ENCODE measurements at regions not wholly inside any gene's neighbourhood (a gene's known extent, or its start where the extent isn't known, plus 50 kb on each side); places are given as distances from the start of the nearest gene placed in this dataset.
"Not testable (repeated sequence)": the region's sequence is repeated elsewhere in the genome, so short reads cannot be mapped to it uniquely, and the experiment has no call there.

- Histone ChIP-seq H2AFZ (ENCODE audit: low read length) (no peak overlapping the region), H3K27ac (ENCODE audit: low read depth, low read length, poor library complexity, severe bottlenecking) (no peak overlapping the region)
Measured at GRCh38 chr4:26196567-26196966, 124.2 kb upstream of the RBPJ start.

DNA sequence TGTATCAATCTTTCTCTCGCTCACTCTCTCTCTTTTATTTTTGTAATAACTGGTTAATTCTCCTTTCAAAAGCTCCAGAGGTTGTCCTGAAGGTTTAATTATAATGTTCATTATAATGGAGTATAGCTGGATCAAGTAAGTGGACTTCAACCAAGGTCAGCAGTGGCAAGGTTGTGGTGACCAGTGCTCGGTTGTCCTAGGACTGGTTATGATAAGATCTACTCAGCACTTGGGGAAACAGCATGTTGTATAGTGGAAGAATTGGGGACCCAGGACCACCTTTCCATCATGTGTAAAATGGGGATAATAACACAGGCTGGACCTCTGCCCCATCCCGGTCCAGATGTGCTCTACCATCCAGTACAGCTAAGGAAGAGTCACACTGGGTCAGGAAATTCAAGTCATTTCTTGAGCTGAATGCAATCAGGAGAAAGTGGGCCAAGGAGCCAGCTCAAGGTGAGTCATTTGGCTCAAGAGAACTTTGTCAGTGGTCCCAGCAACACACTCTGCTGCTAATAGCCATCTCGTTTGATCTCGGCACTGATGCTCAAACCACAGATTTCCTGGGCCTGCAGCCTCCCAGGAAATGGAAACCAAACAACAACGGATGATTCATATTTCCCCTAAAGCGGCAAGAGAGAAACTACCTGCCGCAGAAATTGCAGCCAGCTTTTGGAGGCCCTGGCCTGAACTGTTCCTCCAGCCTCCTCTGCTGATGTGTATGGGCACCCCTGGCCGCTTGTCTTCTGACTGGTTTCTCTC is 123.6 kb upstream of the RBPJ start:
- no peak overlapping the region for H3K27ac ChIP-seq (ENCODE audit: low read depth, low read length, poor library complexity, severe bottlenecking)
- H3K79me2 ChIP-seq (ENCODE audit: insufficient read depth, low read length): no peaks in the 10 kb centered on the region
- H3K4me3 ChIP-seq (ENCODE audit: low read depth, low read length, poor library complexity, severe bottlenecking): no peak overlapping the region
- H3F3A ChIP-seq (ENCODE audit: insufficient read depth, low read length): no peaks in the 10 kb centered on the region
- no peaks in the 10 kb centered on the region for H3K4me1 ChIP-seq (ENCODE audit: insufficient read depth, low read length, severe bottlenecking)
- H3K36me3 ChIP-seq (ENCODE audit: insufficient read depth, low read length): no peaks in the 10 kb centered on the region
- no peak overlapping the region for H3K9ac ChIP-seq (ENCODE audit: low read length)
- H3K27me3 ChIP-seq (ENCODE audit: insufficient read depth, low read length): no peaks in the 10 kb centered on the region
- no peaks in the 10 kb centered on the region for H3K9me3 ChIP-seq (ENCODE audit: low read length)
- no peak overlapping the region for H2AFZ ChIP-seq (ENCODE audit: low read length)
- H4K20me1 ChIP-seq (ENCODE audit: insufficient read depth, low read length): no peaks in the 10 kb centered on the region
- TF ChIP-seq EZH2 (IDR thresholded peaks at IDR 0.05; ENCODE audit: borderline replicate concordance, low read length) (no peak), CTCF (IDR thresholded peaks at IDR 0.05; ENCODE audit: low read length) (no peak)
- no peak overlapping the region for H3K4me2 ChIP-seq (ENCODE audit: low read length)
- H3K9me2 ChIP-seq (ENCODE audit: low read depth, low read length): no peaks in the 10 kb centered on the region

More at GRCh38 chr4:26196567-26196966, 124.2 kb upstream of the RBPJ start:
- Histone ChIP-seq H3F3A (ENCODE audit: insufficient read depth, low read length) (no peaks in the 10 kb centered on the region), H3K9ac (ENCODE audit: low read length) (no peak overlapping the region), H3K4me1 (ENCODE audit: insufficient read depth, low read length, severe bottlenecking) (no peaks in the 10 kb centered on the region), H3K9me3 (ENCODE audit: low read length) (no peaks in the 10 kb centered on the region), H3K79me2 (ENCODE audit: insufficient read depth, low read length) (no peaks in the 10 kb centered on the region), H4K20me1 (ENCODE audit: insufficient read depth, low read length) (no peaks in the 10 kb centered on the region), H3K27me3 (ENCODE audit: insufficient read depth, low read length) (no peaks in the 10 kb centered on the region), H3K36me3 (ENCODE audit: insufficient read depth, low read length) (no peaks in the 10 kb centered on the region), H3K4me2 (ENCODE audit: low read length) (no peak overlapping the region), H3K4me3 (ENCODE audit: low read depth, low read length, poor library complexity, severe bottlenecking) (no peak overlapping the region), H3K9me2 (ENCODE audit: low read depth, low read length) (no peaks in the 10 kb centered on the region)
- TF ChIP-seq EZH2 (IDR thresholded peaks at IDR 0.05; ENCODE audit: borderline replicate concordance, low read length): no peak
- TF ChIP-seq CTCF (IDR thresholded peaks at IDR 0.05; ENCODE audit: low read length): no peak

- H3F3A ChIP-seq (ENCODE audit: insufficient read depth, low read length); H3K4me3 ChIP-seq (ENCODE audit: low read depth, low read length, poor library complexity, severe bottlenecking); H3K36me3 ChIP-seq (ENCODE audit: insufficient read depth, low read length); H3K9me2 ChIP-seq (ENCODE audit: low read depth, low read length); H3K4me2 ChIP-seq (ENCODE audit: low read length); H4K20me1 ChIP-seq (ENCODE audit: insufficient read depth, low read length); H3K9me3 ChIP-seq (ENCODE audit: low read length); H3K9ac ChIP-seq (ENCODE audit: low read length); H3K27ac ChIP-seq (ENCODE audit: low read depth, low read length, poor library complexity, severe bottlenecking); H3K4me1 ChIP-seq (ENCODE audit: insufficient read depth, low read length, severe bottlenecking); H2AFZ ChIP-seq (ENCODE audit: low read length); H3K79me2 ChIP-seq (ENCODE audit: insufficient read depth, low read length); H3K27me3 ChIP-seq (ENCODE audit: insufficient read depth, low read length): not testable (repeated sequence)
Measured at GRCh38 chr4:26198931-26199330, 121.9 kb upstream of the RBPJ start.

- H3K4me2 ChIP-seq (ENCODE audit: low read length): no peak overlapping the region
- H3K4me3 ChIP-seq (ENCODE audit: low read depth, low read length, poor library complexity, severe bottlenecking): no peak overlapping the region
- TF ChIP-seq EZH2 (IDR thresholded peaks at IDR 0.05; ENCODE audit: borderline replicate concordance, low read length) (no peak), CTCF (IDR thresholded peaks at IDR 0.05; ENCODE audit: low read length) (no peak)
- H3K27ac ChIP-seq (ENCODE audit: low read depth, low read length, poor library complexity, severe bottlenecking): no peak overlapping the region
- H3K9ac ChIP-seq (ENCODE audit: low read length): no peak overlapping the region
- H2AFZ ChIP-seq (ENCODE audit: low read length): no peak overlapping the region
- no peaks in the 10 kb centered on the region for H3K36me3 ChIP-seq (ENCODE audit: insufficient read depth, low read length)
- no peaks in the 10 kb centered on the region for H3K9me2 ChIP-seq (ENCODE audit: low read depth, low read length)
- no peaks in the 10 kb centered on the region for H3K27me3 ChIP-seq (ENCODE audit: insufficient read depth, low read length)
- H3K4me1 ChIP-seq (ENCODE audit: insufficient read depth, low read length, severe bottlenecking): no peaks in the 10 kb centered on the region
- no peaks in the 10 kb centered on the region for H3K9me3 ChIP-seq (ENCODE audit: low read length)
- H3K79me2 ChIP-seq (ENCODE audit: insufficient read depth, low read length): no peaks in the 10 kb centered on the region
- no peaks in the 10 kb centered on the region for H3F3A ChIP-seq (ENCODE audit: insufficient read depth, low read length)
- H4K20me1 ChIP-seq (ENCODE audit: insufficient read depth, low read length): no peaks in the 10 kb centered on the region
Measured at GRCh38 chr4:26199596-26199995, 121.2 kb upstream of the RBPJ start.

Measured in OCI-LY1 (cell line).